CD4-positive, alpha-beta T cell treated with Interleukin-1 beta for 1 hour (primary cell): ENCODE measurements at regions not wholly inside any gene's neighbourhood (a gene's known extent, or its start where the extent isn't known, plus 50 kb on each side); places are given as distances from the start of the nearest gene placed in this dataset.
A peak's percentile ranks its signal among the peaks of the same experiment; 100 is the strongest.

ENCODE experiments used
- DNase-seq, 2 donors: peaks; one replicate each; pipeline ENCODE4 v3.0.0-alpha.2; 2020 to 2022

- no peak for DNase-seq
Measured at GRCh38 chr20:63066506-63067265, 59.9 kb upstream of the BHLHE23 start.

GRCh38 chr20:63065911-63066310, 59.1 kb upstream of the BHLHE23 start:
- DNase-seq: no peak

GRCh38 chr20:63064745-63065711, 58.3 kb upstream of the BHLHE23 start:
- DNase-seq: no peak

GRCh38 chr20:63064310-63064709, 57.5 kb upstream of the BHLHE23 start:
- DNase-seq: no peak

GRCh38 chr20:63062188-63063140, 55.7 kb upstream of the BHLHE23 start:
- no peak for DNase-seq

- DNase-seq: no peak
Measured at GRCh38 chr20:63061771-63062100, 55.0 kb upstream of the BHLHE23 start.

- DNase-seq: no peak
Measured at GRCh38 chr20:63061051-63061770, 54.4 kb upstream of the BHLHE23 start.

GRCh38 chr20:63060057-63060991, 53.6 kb upstream of the BHLHE23 start:
- no peak for DNase-seq

GRCh38 chr20:63059684-63060056, 52.9 kb upstream of the BHLHE23 start:
- DNase-seq: no peak

GRCh38 chr20:63058696-63059335, 52.1 kb upstream of the BHLHE23 start:
- DNase-seq: no peak

- DNase-seq: no peak
Measured at GRCh38 chr20:63057171-63058117, 50.7 kb upstream of the BHLHE23 start.

- peak; percentile 36 to 47 for DNase-seq
Measured at GRCh38 chr20:63056236-63057170, 49.7 kb upstream of the BHLHE23 start.
